DMS53 treated with DMSO at 0.1 percent for 48 hours (cell line): ENCODE measurements at regions not wholly inside any gene's neighbourhood (a gene's known extent, or its start where the extent isn't known, plus 50 kb on each side); places are given as distances from the start of the nearest gene placed in this dataset.

ENCODE experiments used
- DNase-seq: peaks from one replicate; lab custom pipeline; 2025; ENCODE audit not compliant: unreplicated experiment; lab: John Stamatoyannopoulos, UW

GRCh38 chr3:118541796-118542195 is 492.9 kb downstream of the IGSF11 start:
- DNase-seq, result no peak

- no peak for DNase-seq
Observed at GRCh38 chr3:118543832-118544231, 490.8 kb downstream of the IGSF11 start.

GRCh38 chr3:118544458-118544857 is 490.2 kb downstream of the IGSF11 start:
- DNase-seq, result peak; percentile 55

GRCh38 chr3:118548434-118548833 is 486.2 kb downstream of the IGSF11 start:
- DNase-seq, result no peak

- no peak for DNase-seq
Observed at GRCh38 chr3:118550122-118550521, 484.5 kb downstream of the IGSF11 start.

- DNase-seq, result no peak
Observed at GRCh38 chr3:118550556-118550955, 484.1 kb downstream of the IGSF11 start.

- no peak for DNase-seq
Observed at GRCh38 chr3:118554148-118554838, 480.4 kb downstream of the IGSF11 start.

- no peak for DNase-seq
Observed at GRCh38 chr3:118556983-118557382, 477.7 kb downstream of the IGSF11 start.

GRCh38 chr3:118557513-118557912 is 477.1 kb downstream of the IGSF11 start:
- DNase-seq, result peak; percentile 22

- no peak for DNase-seq
Observed at GRCh38 chr3:118559286-118559685, 475.4 kb downstream of the IGSF11 start.

GRCh38 chr3:118564800-118565199 is 469.8 kb downstream of the IGSF11 start:
- no peak for DNase-seq

GRCh38 chr3:118573912-118574311 is 460.7 kb downstream of the IGSF11 start:
- no peak for DNase-seq

GRCh38 chr3:118577055-118577777 is 457.4 kb downstream of the IGSF11 start:
- no peak for DNase-seq

- DNase-seq, result no peak
Observed at GRCh38 chr3:118578559-118578958, 456.1 kb downstream of the IGSF11 start.

- no peak for DNase-seq
Observed at GRCh38 chr3:118587037-118587741, 447.5 kb downstream of the IGSF11 start.

GRCh38 chr3:118587847-118588246 is 446.8 kb downstream of the IGSF11 start:
- DNase-seq, result no peak

- no peak for DNase-seq
Observed at GRCh38 chr3:118593277-118593670, 441.4 kb downstream of the IGSF11 start.

- no peak for DNase-seq
Observed at GRCh38 chr3:118597184-118597583, 437.5 kb downstream of the IGSF11 start.

GRCh38 chr3:118607915-118608820 is 426.5 kb downstream of the IGSF11 start:
- no peak for DNase-seq

- no peak for DNase-seq
Observed at GRCh38 chr3:118618247-118619040, 416.2 kb downstream of the IGSF11 start.
